ENCODE measurements at regions not wholly inside any gene's neighbourhood (a gene's known extent, or its start where the extent isn't known, plus 50 kb on each side); places are given as distances from the start of the nearest gene placed in this dataset.

DNA sequence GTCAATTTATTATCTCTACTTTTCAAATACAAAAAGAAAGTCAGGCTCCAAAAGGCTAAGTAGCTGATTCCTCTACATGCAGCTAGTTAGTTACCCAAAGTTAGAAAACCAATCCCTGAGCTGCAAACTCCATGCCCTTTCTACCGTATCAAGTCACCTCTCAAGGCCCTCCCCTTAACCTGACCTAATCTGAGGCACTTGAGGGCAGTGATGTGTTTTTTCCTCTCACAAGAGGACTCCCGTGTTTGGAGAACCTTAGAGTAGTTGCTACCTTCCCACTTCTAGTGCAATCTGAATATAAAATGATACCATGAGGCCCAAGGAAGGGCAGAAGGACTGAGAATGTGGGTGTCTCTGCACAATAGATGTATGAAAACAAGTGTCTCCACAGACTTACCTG is 907.9 kb upstream of the CELF4 start:
- Mint-ChIP-seq H3K4me1 (no peaks in the 10 kb centered on the region), H3K27me3 (ENCODE audit: low read depth in 2 of 2) (no peaks in the 10 kb centered on the region), H3K36me3 (no peaks in the 10 kb centered on the region), H3K9me3 (peaks cover 11 to 33% of the 10 kb centered on the region in 2 donors), H3K27ac (no peak overlapping the region), H3K4me3 (no peak overlapping the region)
- H3K36me3 ChIP-seq (ENCODE audit: control insufficient read depth, insufficient read depth, low read length) = no peaks in the 10 kb centered on the region
- TF ChIP-seq, protein P1, sequence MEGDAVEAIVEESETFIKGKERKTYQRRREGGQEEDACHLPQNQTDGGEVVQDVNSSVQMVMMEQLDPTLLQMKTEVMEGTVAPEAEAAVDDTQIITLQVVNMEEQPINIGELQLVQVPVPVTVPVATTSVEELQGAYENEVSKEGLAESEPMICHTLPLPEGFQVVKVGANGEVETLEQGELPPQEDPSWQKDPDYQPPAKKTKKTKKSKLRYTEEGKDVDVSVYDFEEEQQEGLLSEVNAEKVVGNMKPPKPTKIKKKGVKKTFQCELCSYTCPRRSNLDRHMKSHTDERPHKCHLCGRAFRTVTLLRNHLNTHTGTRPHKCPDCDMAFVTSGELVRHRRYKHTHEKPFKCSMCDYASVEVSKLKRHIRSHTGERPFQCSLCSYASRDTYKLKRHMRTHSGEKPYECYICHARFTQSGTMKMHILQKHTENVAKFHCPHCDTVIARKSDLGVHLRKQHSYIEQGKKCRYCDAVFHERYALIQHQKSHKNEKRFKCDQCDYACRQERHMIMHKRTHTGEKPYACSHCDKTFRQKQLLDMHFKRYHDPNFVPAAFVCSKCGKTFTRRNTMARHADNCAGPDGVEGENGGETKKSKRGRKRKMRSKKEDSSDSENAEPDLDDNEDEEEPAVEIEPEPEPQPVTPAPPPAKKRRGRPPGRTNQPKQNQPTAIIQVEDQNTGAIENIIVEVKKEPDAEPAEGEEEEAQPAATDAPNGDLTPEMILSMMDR (IDR thresholded peaks at IDR 0.05) = no peak
- WGBS (ENCODE audit: insufficient coverage) = 88% methylated on average over 1 of the region's 2 CpGs
- H3K4me1 ChIP-seq (ENCODE audit: control insufficient read depth, insufficient read depth, low read length) = no peaks in the 10 kb centered on the region
- ATAC-seq = no peak
- no peaks in the 10 kb centered on the region for H3K27me3 ChIP-seq (ENCODE audit: control insufficient read depth, insufficient read depth, low read length)
- no peak overlapping the region for H3K27ac ChIP-seq (ENCODE audit: low read length)
- H3K9me3 ChIP-seq (ENCODE audit: control insufficient read depth, insufficient read depth, low read length) = no peaks in the 10 kb centered on the region
- H3K4me3 ChIP-seq (ENCODE audit: low read length) = no peak overlapping the region
- DNase-seq = no peak
- intact Hi-C loops (cut with micrococcal nuclease) = no loop called here

DNA sequence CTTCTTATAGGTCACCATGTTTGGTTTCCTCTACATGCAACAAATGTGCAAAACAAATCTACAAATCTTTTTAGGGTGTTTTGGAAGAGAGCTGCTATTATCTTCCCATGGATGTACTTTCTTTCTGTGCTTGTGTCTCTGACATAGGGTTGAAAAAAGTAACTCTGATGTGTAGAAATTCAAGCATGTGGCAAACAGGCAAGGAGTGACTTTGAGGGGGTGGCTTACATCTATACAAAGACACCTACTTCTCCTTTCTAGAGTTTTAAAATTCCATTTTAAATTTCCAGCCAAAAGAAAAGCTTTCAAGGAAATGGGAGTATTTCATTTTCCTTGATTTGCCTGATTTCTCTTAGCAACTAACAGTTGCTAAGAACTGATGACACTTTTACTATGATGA is 904.8 kb upstream of the CELF4 start:
- H3K4me3 Mint-ChIP-seq = no peak overlapping the region
- peaks cover 8 to 30% of the 10 kb centered on the region in 2 donors for H3K9me3 Mint-ChIP-seq
- Histone ChIP-seq H3K27me3 (ENCODE audit: control insufficient read depth, insufficient read depth, low read length) (no peaks in the 10 kb centered on the region), H3K9me3 (ENCODE audit: control insufficient read depth, insufficient read depth, low read length) (peaks cover 5% of the 10 kb centered on the region), H3K36me3 (ENCODE audit: control insufficient read depth, insufficient read depth, low read length) (no peaks in the 10 kb centered on the region), H3K4me1 (ENCODE audit: control insufficient read depth, insufficient read depth, low read length) (no peaks in the 10 kb centered on the region), H3K27ac (ENCODE audit: low read length) (no peak overlapping the region), H3K4me3 (ENCODE audit: low read length) (no peak overlapping the region)
- no peaks in the 10 kb centered on the region for H3K27me3 Mint-ChIP-seq (ENCODE audit: low read depth in 2 of 2)
- TF ChIP-seq, protein P1 (IDR thresholded peaks at IDR 0.05) = no peak
- no peak for ATAC-seq
- no peaks in the 10 kb centered on the region for H3K36me3 Mint-ChIP-seq
- intact Hi-C loops (cut with micrococcal nuclease) = no loop called here
- H3K27ac Mint-ChIP-seq = no peak overlapping the region
- no peaks in the 10 kb centered on the region for H3K4me1 Mint-ChIP-seq
- no peak for DNase-seq

DNA sequence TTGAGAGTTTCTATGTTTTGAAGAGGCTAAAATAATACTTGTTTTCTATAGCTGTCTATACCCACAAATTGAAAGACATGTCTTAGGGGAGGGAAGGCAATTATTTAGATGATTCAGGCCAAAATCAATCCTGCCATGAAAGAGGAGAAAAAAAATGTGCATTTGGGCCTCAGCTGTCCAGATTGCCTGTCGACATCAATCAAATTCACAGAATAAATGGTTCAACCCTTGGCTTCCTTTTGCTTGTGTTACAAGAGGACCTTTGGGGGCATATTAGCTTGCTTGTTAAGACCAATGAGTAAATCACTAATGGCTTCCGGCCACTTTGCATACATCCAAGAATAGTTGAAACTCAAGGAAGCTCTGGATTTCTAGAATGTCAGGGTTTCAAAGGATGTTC is 900.8 kb upstream of the CELF4 start:
- WGBS (ENCODE audit: insufficient coverage) = 88% methylated on average over 2 of the region's 2 CpGs
- intact Hi-C loops (cut with micrococcal nuclease) = no loop called here

DNA sequence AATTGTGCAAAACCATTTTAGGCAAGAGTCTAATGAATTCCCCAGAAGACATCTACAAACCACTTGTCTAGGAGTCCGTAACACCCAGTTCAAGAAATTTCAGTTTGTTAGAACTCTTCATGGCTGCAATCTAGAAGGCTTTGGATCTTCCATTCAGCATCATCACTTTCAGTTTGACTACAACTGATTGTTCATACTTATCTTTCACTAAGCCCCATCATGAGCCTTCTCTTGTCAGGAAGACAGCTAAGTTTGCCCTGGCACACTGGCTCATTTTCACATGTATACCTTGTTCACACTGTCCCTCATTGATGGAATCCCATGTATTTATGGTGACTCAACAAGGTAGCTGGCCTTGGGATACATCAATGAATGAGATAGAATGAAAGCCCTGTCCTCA is 898.4 kb upstream of the CELF4 start:
- Histone ChIP-seq H3K27ac (ENCODE audit: low read length) (no peak overlapping the region), H3K4me3 (ENCODE audit: low read length) (no peak overlapping the region), H3K4me1 (ENCODE audit: control insufficient read depth, insufficient read depth, low read length) (no peaks in the 10 kb centered on the region), H3K9me3 (ENCODE audit: control insufficient read depth, insufficient read depth, low read length) (peaks cover 5% of the 10 kb centered on the region), H3K27me3 (ENCODE audit: control insufficient read depth, insufficient read depth, low read length) (no peaks in the 10 kb centered on the region), H3K36me3 (ENCODE audit: control insufficient read depth, insufficient read depth, low read length) (no peaks in the 10 kb centered on the region)
- WGBS (ENCODE audit: insufficient coverage) = 86% methylated on average over 1 of the region's 1 CpG
- ATAC-seq (no peak), DNase-seq (no peak)
- TF ChIP-seq, protein P1 (IDR thresholded peaks at IDR 0.05) = no peak
- Mint-ChIP-seq H3K9me3 (peaks cover 13 to 24% of the 10 kb centered on the region in 2 donors), H3K4me3 (no peak overlapping the region), H3K27ac (no peak overlapping the region), H3K4me1 (no peaks in the 10 kb centered on the region), H3K27me3 (ENCODE audit: low read depth in 2 of 2) (no peaks in the 10 kb centered on the region), H3K36me3 (no peaks in the 10 kb centered on the region)
- intact Hi-C loops (cut with micrococcal nuclease) = no loop called here

More for the DNA sequence above, 900.8 kb upstream of the CELF4 start:
- TF ChIP-seq, protein P1 (IDR thresholded peaks at IDR 0.05) = no peak
- Mint-ChIP-seq H3K27me3 (ENCODE audit: low read depth in 2 of 2) (no peaks in the 10 kb centered on the region), H3K27ac (no peak overlapping the region), H3K4me3 (no peak overlapping the region), H3K9me3 (peaks cover 10 to 23% of the 10 kb centered on the region in 2 donors), H3K36me3 (no peaks in the 10 kb centered on the region), H3K4me1 (no peaks in the 10 kb centered on the region)
- no peak overlapping the region for H3K4me3 ChIP-seq (ENCODE audit: low read length)
- DNase-seq (no peak), ATAC-seq (no peak)
- H3K27ac ChIP-seq (ENCODE audit: low read length) = no peak overlapping the region
- no peaks in the 10 kb centered on the region for H3K36me3 ChIP-seq (ENCODE audit: control insufficient read depth, insufficient read depth, low read length)
- H3K4me1 ChIP-seq (ENCODE audit: control insufficient read depth, insufficient read depth, low read length) = no peaks in the 10 kb centered on the region
- no peaks in the 10 kb centered on the region for H3K27me3 ChIP-seq (ENCODE audit: control insufficient read depth, insufficient read depth, low read length)
- peaks cover 5% of the 10 kb centered on the region for H3K9me3 ChIP-seq (ENCODE audit: control insufficient read depth, insufficient read depth, low read length)
